SK-N-SH treated with all-trans-retinoic acid at 6 μM for 48 hours (cell line): ENCODE measurements at regions not wholly inside any gene's neighbourhood (a gene's known extent, or its start where the extent isn't known, plus 50 kb on each side); places are given as distances from the start of the nearest gene placed in this dataset.

Experiments used
- ATAC-seq: fragments of 200-7000 bp; cut with Tn5 transposase; 3 replicates; pipeline ENCODE4 v1.9.1; 2020; ENCODE audit warnings: mild to moderate bottlenecking, moderate library complexity
- ARNTL ChIP-seq: fragments of 450-650 bp; formaldehyde crosslinking; IDR thresholded peaks from 2 replicates; pipeline ENCODE4 v1.5.0; 2020; ENCODE audit warnings: low read depth, mild to moderate bottlenecking, moderate library complexity, borderline replicate concordance
- CREB5 ChIP-seq: fragments of 250-450 bp; sonication (Bioruptor Pico); IDR thresholded peaks from 2 replicates; pipeline ENCODE4 v1.5.1; 2020; ENCODE audit warnings: low read depth, mild to moderate bottlenecking, moderate library complexity
- CSDC2 ChIP-seq: fragments of 250-450 bp; sonication (Bioruptor Pico); IDR thresholded peaks from 2 replicates; pipeline ENCODE4 v1.5.0; 2020; ENCODE audit warnings: mild to moderate bottlenecking, moderate library complexity
- CSRNP3 ChIP-seq: fragments of 250-450 bp; sonication (Bioruptor Pico); IDR thresholded peaks from 2 replicates; pipeline ENCODE4 v1.5.1; 2021; ENCODE audit warnings: mild to moderate bottlenecking, moderate library complexity
- ESRRG ChIP-seq: fragments of 250-450 bp; sonication (Bioruptor Pico); IDR thresholded peaks from 2 replicates; pipeline ENCODE4 v1.6.1; 2021; ENCODE audit warnings: mild to moderate bottlenecking
- GLIS3 ChIP-seq: fragments of 250-450 bp; sonication (Bioruptor Pico); IDR thresholded peaks from 2 replicates; pipeline ENCODE4 v1.5.0; 2020; ENCODE audit warnings: mild to moderate bottlenecking, moderate library complexity
- ISL1 ChIP-seq: fragments of 250-450 bp; sonication (Bioruptor Pico); IDR thresholded peaks from 2 replicates; pipeline ENCODE4 v2.1.2; 2022; ENCODE audit warnings: mild to moderate bottlenecking, moderate library complexity
- OSR1 ChIP-seq: fragments of 250-450 bp; sonication (Bioruptor Pico); IDR thresholded peaks from 2 replicates; pipeline ENCODE4 v1.8.0; 2022; ENCODE audit warnings: moderate library complexity, mild to moderate bottlenecking, inconsistent platforms
- PATZ1 ChIP-seq: fragments of 250-450 bp; sonication (Bioruptor Pico); IDR thresholded peaks from 2 replicates; pipeline ENCODE4 v1.8.0; 2020; ENCODE audit warnings: mild to moderate bottlenecking, moderate library complexity, borderline replicate concordance
- POU6F1 ChIP-seq: fragments of 250-450 bp; sonication (Bioruptor Pico); IDR thresholded peaks from 2 replicates; pipeline ENCODE4 v1.8.0; 2021; ENCODE audit warnings: low read depth, mild to moderate bottlenecking, moderate library complexity, borderline replicate concordance
- PPARA ChIP-seq: fragments of 250-450 bp; sonication (Bioruptor Pico); IDR thresholded peaks from 2 replicates; pipeline ENCODE4 v1.5.0; 2020; ENCODE audit warnings: mild to moderate bottlenecking, borderline replicate concordance
- RARB ChIP-seq: fragments of 250-450 bp; sonication (Bioruptor Pico); IDR thresholded peaks from 2 replicates; pipeline ENCODE4 v1.8.0; 2021; ENCODE audit warnings: mild to moderate bottlenecking, moderate library complexity
- SNAI2 ChIP-seq: fragments of 250-450 bp; sonication (Bioruptor Pico); IDR thresholded peaks from 2 replicates; pipeline ENCODE4 v1.5.0; 2020; ENCODE audit warnings: mild to moderate bottlenecking, moderate library complexity
- TCF4 ChIP-seq: fragments of 250-450 bp; sonication (Bioruptor Pico); IDR thresholded peaks from 2 replicates; pipeline ENCODE4 v1.8.0; 2021; ENCODE audit warnings: mild to moderate bottlenecking, moderate library complexity, borderline replicate concordance
- TOX ChIP-seq: fragments of 250-450 bp; sonication (Bioruptor Pico); IDR thresholded peaks from 2 replicates; pipeline ENCODE4 v1.8.0; 2021; ENCODE audit warnings: mild to moderate bottlenecking, moderate library complexity, borderline replicate concordance
- TSHZ2 ChIP-seq: fragments of 250-450 bp; sonication (Bioruptor Pico); IDR thresholded peaks from 2 replicates; pipeline ENCODE4 v1.5.0; 2020; ENCODE audit warnings: mild to moderate bottlenecking, moderate library complexity
- ZFP30 ChIP-seq: fragments of 450-650 bp; formaldehyde crosslinking; IDR thresholded peaks from 2 replicates; pipeline ENCODE4 v1.5.0; 2022; ENCODE audit warnings: mild to moderate bottlenecking, moderate library complexity
- ZNF565 ChIP-seq: fragments of 450-650 bp; formaldehyde crosslinking; conservative IDR thresholded peaks from 2 replicates; pipeline ENCODE4 v1.5.0; 2020; ENCODE audit warnings: low read depth, mild to moderate bottlenecking, moderate library complexity
- ZNF70 ChIP-seq: fragments of 450-650 bp; formaldehyde crosslinking; IDR thresholded peaks from 2 replicates; pipeline ENCODE4 v1.5.0; 2020; ENCODE audit warnings: mild to moderate bottlenecking, moderate library complexity
- ZNF8 ChIP-seq: fragments of 450-650 bp; formaldehyde crosslinking; IDR thresholded peaks from 2 replicates; pipeline ENCODE4 v1.5.0; 2020; ENCODE audit warnings: mild to moderate bottlenecking, moderate library complexity

- no peak for TF ChIP-seq CREB5 (CRISPR knock-in tag)
Measured at GRCh38 chrX:94045724-94046123, 371.7 kb downstream of the FAM133A start (continued).

- no peak for ATAC-seq
- TF ChIP-seq CSDC2 (CRISPR knock-in tag) = no peak
- TF ChIP-seq ARNTL = no peak
Measured at GRCh38 chrX:94051926-94052325, 377.9 kb downstream of the FAM133A start.

- TF ChIP-seq POU6F1 = no peak
- no peak for TF ChIP-seq PPARA (CRISPR knock-in tag)
- no peak for TF ChIP-seq TSHZ2
- no peak for TF ChIP-seq CREB5 (CRISPR knock-in tag)
- TF ChIP-seq ZFP30 (CRISPR knock-in tag) = no peak
- no peak for TF ChIP-seq PATZ1 (CRISPR knock-in tag)
- no peak for TF ChIP-seq ZNF70 (CRISPR knock-in tag)
- TF ChIP-seq ZNF8 = no peak
- TF ChIP-seq CSRNP3 (CRISPR knock-in tag) = no peak
- no peak for TF ChIP-seq ISL1 (CRISPR knock-in tag)
- no peak for TF ChIP-seq ESRRG
- no peak for TF ChIP-seq RARB (CRISPR knock-in tag)
- no peak for TF ChIP-seq CSDC2 (CRISPR knock-in tag)
- no peak for TF ChIP-seq GLIS3
- no peak for TF ChIP-seq ARNTL
- no peak for TF ChIP-seq ZNF565
- TF ChIP-seq TOX (CRISPR knock-in tag) = no peak
- no peak for TF ChIP-seq OSR1 (CRISPR knock-in tag)
- no peak for TF ChIP-seq SNAI2
- no peak for TF ChIP-seq TCF4 (CRISPR knock-in tag)
- ATAC-seq = no peak
Measured at GRCh38 chrX:94053575-94053974, 379.6 kb downstream of the FAM133A start.

GRCh38 chrX:94057385-94057784, 383.4 kb downstream of the FAM133A start:
- no peak for ATAC-seq
- no peak for TF ChIP-seq SNAI2
- TF ChIP-seq, all 23 proteins: peak for 0
